Fibroblast of the aortic adventitia (primary cell): ENCODE measurements at regions not wholly inside any gene's neighbourhood (a gene's known extent, or its start where the extent isn't known, plus 50 kb on each side); places are given as distances from the start of the nearest gene placed in this dataset.

Source experiments
- DNase-seq: peaks from one replicate; pipeline ENCODE4 v3.0.0-alpha.2; 2010; ENCODE audit warnings: low read depth
- H3K4me3 ChIP-seq: 2 replicates; pipeline ENCODE4 v1.5.1; 2011; ENCODE audit warnings: low read depth, mild to moderate bottlenecking, control low read depth, low read length, moderate library complexity
- TF ChIP-seq, protein P1 (sequence below): IDR thresholded peaks from 2 replicates; pipeline ENCODE4 v1.5.1; 2011; ENCODE audit warnings: mild to moderate bottlenecking, low read length, control low read depth, inconsistent platforms; ENCODE audit not compliant: insufficient read depth

DNA sequence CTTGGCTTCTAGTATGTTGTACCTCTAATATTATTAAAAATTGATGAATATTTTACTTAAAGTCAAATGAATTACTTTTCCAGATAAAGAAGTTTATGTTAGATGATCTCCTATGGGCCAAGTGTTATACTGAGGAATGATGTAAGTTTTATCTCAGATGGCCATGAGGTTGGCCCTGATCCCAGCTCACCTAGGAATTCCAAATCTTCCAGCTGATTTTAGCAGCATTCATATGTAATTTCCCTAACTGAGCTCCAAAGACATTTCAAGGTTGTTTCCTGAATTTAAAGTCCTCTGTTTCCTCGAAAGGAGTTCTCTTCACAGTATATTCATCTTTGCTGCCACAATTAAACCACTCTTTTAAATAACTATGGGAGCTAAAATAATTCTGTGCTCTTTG, 1670.4 kb upstream of the SPRY2 start:
- TF ChIP-seq, protein P1, sequence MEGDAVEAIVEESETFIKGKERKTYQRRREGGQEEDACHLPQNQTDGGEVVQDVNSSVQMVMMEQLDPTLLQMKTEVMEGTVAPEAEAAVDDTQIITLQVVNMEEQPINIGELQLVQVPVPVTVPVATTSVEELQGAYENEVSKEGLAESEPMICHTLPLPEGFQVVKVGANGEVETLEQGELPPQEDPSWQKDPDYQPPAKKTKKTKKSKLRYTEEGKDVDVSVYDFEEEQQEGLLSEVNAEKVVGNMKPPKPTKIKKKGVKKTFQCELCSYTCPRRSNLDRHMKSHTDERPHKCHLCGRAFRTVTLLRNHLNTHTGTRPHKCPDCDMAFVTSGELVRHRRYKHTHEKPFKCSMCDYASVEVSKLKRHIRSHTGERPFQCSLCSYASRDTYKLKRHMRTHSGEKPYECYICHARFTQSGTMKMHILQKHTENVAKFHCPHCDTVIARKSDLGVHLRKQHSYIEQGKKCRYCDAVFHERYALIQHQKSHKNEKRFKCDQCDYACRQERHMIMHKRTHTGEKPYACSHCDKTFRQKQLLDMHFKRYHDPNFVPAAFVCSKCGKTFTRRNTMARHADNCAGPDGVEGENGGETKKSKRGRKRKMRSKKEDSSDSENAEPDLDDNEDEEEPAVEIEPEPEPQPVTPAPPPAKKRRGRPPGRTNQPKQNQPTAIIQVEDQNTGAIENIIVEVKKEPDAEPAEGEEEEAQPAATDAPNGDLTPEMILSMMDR = no peak
- DNase-seq = no peak
- H3K4me3 ChIP-seq = no peak overlapping the region

DNA sequence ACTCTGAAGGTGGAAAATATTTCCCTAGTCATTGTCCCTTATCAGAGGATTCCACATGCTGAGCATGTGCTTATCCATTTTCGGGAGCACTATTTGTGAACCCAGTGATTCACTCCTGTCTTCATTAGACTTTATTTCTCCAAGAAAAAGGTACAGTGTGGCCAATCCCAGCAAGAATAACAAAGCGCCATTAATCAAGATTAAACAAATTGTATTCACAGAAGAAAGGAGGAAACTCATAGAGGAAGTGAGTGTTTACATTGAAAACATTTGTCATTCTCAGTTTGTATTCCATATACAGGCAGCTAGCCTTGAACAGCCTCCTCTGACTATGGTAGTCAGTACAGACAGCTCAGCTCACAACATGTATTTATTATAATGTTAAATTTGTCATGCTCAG, 1669.9 kb upstream of the SPRY2 start:
- DNase-seq = no peak
- TF ChIP-seq, protein P1 = no peak
- no peak overlapping the region for H3K4me3 ChIP-seq

DNA sequence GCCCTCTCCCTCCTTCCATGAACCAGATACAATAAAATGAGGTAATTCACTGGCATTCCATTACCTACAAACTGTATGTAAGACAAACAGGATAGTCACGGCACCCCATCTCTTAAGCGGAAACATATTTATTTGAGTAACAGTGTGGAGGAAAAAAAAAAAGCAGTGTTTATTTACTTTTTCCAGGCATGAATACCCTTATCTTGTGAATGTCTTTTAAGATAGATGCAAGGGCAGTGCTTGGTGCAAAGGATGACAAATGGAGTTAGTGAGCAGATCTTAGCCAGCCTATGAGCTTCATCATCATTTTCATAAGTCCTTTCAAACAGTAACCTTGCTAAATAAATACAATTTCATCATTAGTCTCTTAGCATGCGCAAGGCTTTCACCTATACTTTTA, 1661.8 kb upstream of the SPRY2 start:
- no peak for DNase-seq
- TF ChIP-seq, protein P1 = no peak
- H3K4me3 ChIP-seq = no peak overlapping the region

DNA sequence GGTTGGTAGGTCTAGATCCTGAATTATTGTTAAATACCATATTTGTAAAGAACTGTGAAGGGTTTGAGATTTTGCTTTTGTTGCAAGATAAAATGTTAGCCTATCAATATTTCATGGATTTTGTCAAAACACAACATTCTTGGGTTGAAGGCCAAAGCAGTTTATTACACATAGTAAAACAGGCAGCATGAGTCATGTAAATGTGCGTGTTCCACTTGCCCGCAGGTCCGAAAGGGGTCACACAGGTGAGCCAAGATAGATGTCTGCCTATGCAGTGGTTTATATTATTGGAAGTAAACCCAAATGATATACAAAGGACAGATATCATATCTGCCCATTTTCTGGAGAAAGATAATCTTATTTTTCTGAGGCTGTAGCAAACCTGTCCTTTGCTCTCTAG, 1654.4 kb upstream of the SPRY2 start:
- TF ChIP-seq, protein P1 = no peak
- no peak overlapping the region for H3K4me3 ChIP-seq
- DNase-seq = no peak

DNA sequence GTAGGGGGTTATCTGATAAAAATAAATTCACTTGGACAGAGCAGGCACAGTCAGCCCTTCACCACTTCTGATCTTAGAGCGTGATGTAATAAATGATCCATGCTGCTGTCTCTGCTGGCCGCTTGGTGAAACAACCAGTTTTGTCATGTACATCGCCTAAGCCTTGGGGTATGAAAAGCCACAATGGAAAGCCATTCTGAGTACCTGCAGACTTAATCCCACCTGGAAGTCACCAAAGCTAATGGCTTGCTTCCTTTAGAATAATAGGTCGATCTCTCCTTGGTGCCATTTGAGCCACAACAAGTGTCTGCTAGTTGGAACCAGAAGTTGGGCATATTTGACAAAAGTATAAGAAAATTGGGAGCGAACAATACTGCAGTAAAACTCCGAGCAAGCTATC, 1649.7 kb upstream of the SPRY2 start:
- TF ChIP-seq, protein P1 = no peak
- no peak for DNase-seq
- no peak overlapping the region for H3K4me3 ChIP-seq

DNA sequence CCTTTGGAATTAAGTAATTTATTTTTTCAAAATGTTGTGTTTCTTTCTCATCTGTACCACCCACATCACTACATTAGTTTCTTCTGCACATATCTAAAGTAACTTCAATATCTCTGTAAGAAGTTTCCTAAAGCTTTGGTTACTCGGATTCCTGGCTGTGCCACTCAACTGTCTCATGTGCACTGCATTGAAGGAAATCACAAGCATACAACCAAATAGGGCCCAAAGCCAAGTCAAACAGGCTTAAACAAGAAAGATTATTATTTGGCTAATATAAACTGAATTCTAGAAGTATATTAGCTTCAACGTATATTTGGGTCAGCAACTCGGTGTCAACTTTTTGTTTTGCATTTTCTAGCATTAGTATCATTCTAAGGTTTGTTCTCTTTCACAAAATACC, 1647.6 kb upstream of the SPRY2 start:
- H3K4me3 ChIP-seq = no peak overlapping the region
- DNase-seq = no peak
- TF ChIP-seq, protein P1 = no peak

DNA sequence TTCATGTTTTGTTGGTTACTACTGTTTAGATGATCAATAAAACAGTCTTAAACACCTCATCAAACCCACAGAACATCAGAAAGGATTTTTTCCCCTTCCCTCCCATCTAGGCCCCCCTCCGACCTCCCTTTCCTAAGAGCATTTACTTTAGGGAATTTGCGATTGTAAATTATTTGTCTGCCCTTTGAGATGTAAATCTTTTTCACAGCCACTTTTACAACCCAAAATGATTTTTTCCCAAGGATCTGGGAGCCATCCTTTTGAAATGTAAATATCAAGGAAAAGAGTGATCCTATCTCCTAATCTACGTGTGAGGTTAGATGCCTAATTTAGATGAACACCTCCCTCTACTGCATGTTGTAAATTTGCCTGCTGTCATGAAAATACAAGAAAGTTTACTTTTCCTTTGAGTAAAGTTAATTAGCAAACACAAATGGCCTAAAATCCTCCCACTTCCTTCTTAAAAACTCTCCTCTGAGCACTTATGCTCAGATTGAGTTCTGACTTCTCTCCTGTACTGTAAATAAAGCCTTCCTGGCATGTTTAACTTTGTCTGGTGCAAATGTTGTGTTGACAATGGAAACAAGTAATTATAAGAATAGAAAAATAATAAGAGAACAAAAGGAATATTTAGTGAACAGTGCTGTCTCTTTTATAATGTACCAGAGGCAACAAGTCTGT, 1646.9 kb upstream of the SPRY2 start:
- TF ChIP-seq, protein P1 = no peak
- H3K4me3 ChIP-seq = no peak overlapping the region
- no peak for DNase-seq
